Embryonic facial prominence (tissue), 1 donor: ENCODE measurements at regions not wholly inside any gene's neighbourhood (a gene's known extent, or its start where the extent isn't known, plus 50 kb on each side); places are given as distances from the start of the nearest gene placed in this dataset.

Source experiments
- DNase-seq: peaks from one replicate; pipeline ENCODE4 v3.0.0-alpha.2; 2016; ENCODE audit errors: extremely low spot score

DNA sequence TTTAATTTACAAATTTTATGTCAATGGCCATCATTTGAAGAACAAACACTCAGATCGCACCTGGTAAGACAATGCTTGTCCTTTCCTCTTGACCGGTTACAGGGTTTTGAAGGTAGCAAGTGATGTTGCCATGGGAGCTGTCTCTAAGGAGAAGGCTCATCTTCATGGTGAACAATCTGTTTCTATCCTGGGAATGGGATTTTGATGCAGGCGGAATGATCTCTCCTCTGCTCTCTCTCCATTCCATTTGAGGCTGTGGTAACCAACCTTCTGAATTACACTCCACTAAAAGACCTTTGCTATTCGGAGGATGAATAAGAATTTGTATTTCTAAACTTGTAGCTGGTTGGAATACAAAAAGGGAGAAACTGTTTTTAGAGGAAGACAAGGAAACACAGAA is 57.9 kb upstream of the SLC5A9 start:
- no peak for DNase-seq

DNA sequence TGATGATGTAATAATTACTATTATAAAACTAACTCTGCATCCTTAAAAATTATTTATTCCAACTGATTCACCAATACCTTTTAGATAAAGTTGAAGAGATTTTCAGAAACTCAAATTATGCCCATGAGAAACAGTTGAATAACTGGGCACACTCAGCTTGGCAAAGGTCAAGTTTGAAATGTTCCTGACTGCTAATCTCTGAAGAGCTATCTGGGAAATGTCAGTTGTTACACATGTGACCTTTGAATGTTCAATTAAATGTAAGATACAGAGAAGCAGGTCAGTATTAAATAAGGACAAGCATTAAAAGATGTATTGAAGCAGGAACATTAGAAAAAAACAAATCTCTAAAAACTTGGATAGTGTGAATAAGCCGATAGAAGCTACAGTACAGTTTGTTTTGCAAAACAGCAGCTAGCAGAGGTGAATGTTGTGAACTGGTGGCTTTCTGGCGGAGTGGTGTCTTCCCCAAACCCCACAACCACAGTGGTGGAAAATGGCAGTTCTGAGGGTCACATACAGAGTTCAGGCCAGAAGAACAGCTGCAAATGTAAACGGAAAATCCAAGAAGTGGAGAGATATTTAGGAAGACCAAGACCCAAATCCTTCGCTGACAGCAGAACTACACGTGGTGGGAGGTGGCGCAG is 61.9 kb upstream of the SLC5A9 start:
- DNase-seq: no peak

GRCh38 chr1:48139275-48139674 is 83.2 kb upstream of the SLC5A9 start:
- DNase-seq: no peak

DNA sequence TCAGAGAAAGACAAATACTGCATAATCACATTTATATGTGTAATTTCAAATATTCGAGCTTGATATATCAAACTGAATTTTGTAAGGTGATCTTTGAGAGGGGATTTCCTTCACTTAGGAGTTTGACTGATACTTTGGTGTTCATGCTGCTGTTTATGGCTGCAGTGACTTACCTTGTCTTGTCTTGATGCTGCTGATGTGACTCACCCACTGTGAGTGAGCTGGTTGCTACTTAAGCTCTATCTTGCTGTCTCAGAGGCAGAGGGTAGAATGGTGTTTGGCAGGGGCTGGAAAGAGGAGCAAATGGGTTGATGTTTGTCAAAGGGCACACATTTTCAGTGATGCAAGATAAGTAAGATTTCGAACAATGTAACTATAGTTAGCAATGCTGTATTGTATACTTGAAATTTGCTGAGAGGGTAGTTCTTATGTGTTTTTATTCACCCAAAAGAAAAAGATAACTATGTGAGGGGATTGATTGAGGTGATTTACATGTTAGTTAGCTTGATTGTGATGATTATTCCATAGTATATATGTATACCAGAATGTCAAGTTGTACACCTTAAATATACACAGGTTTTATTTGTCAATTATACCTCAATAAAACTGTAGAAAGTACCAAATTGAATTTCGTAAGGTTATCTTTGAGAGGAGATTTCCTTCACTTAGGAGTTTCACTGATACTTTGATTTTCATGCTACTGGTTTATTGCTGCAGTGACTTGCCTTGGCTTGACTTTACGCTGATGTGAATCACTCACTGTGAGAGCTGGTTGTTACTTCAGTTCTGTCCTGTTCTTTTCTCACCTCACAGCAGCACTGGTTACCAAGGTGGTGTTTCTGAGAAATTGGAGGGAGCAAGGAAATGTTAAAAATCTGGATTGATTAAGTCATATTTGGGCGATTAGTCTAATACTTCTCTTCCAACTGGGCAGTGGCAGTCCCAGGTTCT is 94.5 kb upstream of the SLC5A9 start:
- no peak for DNase-seq

GRCh38 chr1:48123647-48124046 is 98.9 kb upstream of the SLC5A9 start:
- DNase-seq: no peak

DNA sequence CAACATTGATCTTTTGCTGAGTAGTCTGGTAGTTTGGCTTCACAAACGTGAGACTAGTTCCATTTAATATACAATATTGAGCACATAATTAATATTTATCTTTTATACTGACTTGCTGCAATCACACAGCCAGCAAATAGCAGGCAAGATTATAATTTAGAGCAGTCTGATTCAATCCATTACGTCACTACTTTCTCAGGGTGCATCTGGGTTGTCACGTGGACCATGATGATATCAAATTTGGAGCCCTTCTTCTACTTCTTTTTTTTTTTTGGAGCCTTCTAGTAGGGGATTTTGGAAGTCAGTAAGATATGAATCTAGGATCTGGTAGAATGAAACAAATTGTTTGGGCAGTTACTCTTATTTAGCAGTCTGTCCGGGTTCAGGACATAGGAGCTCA is 100.6 kb upstream of the SLC5A9 start:
- no peak for DNase-seq

DNA sequence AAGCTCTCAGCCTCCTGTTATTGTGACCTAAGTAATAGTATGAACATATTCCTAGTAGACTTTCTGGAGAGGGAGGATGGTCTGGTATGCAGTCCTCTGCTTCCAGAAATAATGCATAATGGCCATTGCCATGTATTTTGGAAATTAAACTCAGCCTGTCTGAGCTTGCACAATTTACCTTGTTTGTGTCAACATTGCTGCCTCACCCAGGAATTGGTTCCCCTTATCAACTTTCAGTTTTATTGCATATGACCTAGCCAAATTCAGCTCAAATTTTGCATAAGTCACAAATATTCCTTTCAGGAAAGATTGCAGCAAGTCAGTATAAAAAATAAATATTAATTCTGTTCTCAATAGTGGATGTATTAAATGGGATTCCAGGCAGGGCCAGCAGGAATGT is 101.9 kb upstream of the SLC5A9 start:
- no peak for DNase-seq

DNA sequence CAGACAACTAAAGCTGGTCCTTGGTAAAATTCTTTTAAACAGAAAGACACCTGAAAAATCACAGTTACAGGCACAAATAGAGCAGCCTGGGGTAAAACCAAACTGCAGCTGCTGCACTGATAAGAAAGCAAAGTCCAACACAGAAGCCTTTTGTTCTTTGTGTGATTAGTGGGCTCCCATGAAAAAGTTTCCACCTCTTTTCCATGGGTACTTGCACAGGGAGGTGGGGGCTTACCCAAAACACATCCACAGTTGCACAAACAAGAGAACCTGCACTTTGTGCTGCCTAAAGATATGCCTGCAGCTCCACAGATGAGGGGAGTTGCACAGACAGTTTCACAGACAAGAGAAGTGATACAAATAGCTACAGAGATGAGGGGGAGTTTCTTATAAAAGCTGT is 106.7 kb upstream of the SLC5A9 start:
- no peak for DNase-seq

GRCh38 chr1:48114596-48115382 is 107.7 kb upstream of the SLC5A9 start:
- no peak for DNase-seq

DNA sequence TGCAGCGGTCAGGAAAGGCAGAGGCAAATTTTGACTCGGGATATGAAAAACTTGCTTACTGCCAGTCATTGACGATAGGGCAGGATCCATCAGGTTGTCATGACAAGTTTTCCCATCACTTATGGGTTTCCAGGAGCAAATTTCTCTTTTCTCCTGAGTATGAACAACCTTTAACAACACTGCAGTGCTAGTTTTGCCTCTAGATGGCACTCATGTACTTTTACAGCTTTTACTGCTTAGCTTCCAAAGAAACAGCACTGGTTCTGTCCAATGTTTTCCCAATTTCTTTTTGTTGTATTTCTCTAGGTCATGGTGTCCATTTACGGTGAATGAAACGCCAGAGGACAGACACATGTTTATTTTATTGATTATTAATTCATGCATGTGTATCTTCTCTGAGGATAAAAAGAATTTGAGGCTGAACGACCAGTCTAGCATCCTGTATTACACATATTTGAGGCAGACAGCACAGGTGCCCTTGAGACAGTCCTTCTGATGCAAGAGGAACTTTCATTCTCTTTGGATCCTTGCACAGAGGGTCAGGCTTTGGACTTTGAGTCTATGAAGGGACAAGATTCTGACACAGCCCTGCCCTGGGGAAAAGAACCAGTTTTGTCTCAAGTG is 112.3 kb upstream of the TRABD2B start:
- DNase-seq: peak; percentile 11

- DNase-seq: no peak
Measured at GRCh38 chr1:48107516-48107915, 110.3 kb upstream of the TRABD2B start.

- DNase-seq: no peak
Measured at GRCh38 chr1:48106049-48106448, 108.9 kb upstream of the TRABD2B start.

GRCh38 chr1:48105165-48105564 is 108.0 kb upstream of the TRABD2B start:
- DNase-seq: no peak

DNA sequence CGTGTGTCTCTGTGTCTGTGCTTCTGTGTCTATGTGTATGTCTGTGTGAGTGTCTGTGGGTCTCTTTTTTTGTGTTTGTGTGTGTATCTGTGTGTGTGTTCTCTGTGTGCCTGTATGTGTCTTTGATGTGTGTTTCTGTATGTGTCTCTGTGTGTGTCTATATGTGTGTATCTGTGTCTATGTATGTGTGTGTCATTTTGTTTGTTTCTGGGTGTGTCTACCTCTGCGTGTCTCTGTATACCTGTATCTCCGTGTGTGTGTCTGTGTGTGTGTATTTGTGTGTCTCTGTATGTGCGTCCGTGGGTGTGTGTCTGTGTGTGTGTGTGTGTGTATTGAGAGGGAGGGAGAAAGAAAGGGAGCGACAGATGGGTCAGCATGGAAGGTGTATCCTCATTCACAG is 106.3 kb upstream of the TRABD2B start:
- no peak for DNase-seq

GRCh38 chr1:48102766-48103165 is 105.6 kb upstream of the TRABD2B start:
- no peak for DNase-seq

DNA sequence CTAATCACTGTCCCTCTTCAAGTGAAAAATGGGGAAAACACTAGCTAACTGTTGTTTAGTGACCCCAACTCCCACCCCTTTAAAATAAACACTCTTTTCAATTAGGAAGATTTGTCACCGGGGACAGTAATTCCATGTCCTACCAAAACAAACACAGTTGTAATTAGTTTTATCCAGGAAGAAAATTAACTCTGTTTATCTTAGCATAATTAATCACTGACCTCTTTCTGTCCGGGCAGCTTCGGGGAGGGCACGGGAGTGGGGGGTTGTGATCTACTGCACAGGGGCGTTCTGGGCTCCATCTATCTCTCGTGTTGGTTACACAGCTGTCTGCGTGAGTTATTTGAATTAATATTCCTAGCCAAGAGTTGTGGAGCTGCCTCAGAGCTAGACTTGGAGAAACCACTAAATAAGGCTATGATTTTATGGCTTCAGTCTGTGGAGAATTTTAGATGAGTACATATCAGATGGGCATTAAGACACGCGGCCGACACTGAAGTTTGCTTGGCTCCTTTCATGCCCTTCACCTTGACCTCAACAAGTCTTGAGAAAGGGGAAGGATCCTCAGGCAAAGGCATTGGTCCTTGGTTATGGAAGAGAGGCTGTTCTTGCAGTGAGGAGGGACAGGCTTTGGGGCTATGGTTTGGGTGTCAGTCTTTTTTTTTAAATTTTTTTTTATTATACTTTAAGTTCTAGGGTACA is 102.0 kb upstream of the TRABD2B start:
- no peak for DNase-seq

GRCh38 chr1:48093696-48094528 is 96.7 kb upstream of the TRABD2B start:
- no peak for DNase-seq

DNA sequence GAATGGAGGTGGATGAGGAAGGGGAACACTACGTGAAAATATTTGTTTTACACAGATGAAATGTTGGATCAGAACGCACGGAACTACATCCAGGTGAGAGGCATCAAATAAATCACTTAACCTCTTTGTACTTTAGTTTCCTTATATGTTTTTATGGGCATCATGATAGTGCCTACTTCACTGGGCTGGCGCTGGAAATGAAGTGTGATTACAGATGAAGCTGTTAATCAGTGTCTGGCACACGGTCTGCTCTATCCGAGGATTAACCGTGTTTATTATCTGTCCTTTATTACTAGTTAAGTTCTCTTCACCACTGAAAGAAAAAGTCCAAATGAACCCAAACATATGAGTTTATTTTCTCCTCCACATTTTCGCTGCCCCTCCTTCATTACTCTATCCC is 96.0 kb upstream of the TRABD2B start:
- no peak for DNase-seq

GRCh38 chr1:48092401-48092800 is 95.2 kb upstream of the TRABD2B start:
- no peak for DNase-seq

GRCh38 chr1:48089356-48089891 is 92.2 kb upstream of the TRABD2B start:
- no peak for DNase-seq
